Glutamatergic neuron (in vitro differentiated cells): ENCODE measurements at regions not wholly inside any gene's neighbourhood (a gene's known extent, or its start where the extent isn't known, plus 50 kb on each side); places are given as distances from the start of the nearest gene placed in this dataset.

ENCODE experiments used
- DNase-seq: peaks from one replicate; pipeline ENCODE4 v3.0.0; 2022
- H3K27ac Mint-ChIP-seq: one replicate; pipeline ENCODE4 v1.8.0; 2020; ENCODE audit warnings: mild to moderate bottlenecking, mixed read lengths, inconsistent platforms; ENCODE audit not compliant: unreplicated experiment
- H3K27me3 Mint-ChIP-seq: one replicate; pipeline ENCODE4 v1.8.0; 2020; ENCODE audit warnings: mild to moderate bottlenecking, moderate library complexity, mixed read lengths, inconsistent platforms; ENCODE audit not compliant: unreplicated experiment
- H3K36me3 Mint-ChIP-seq: one replicate; pipeline ENCODE4 v1.8.0; 2020; ENCODE audit warnings: mild to moderate bottlenecking, mixed read lengths, inconsistent platforms; ENCODE audit not compliant: unreplicated experiment
- H3K4me1 Mint-ChIP-seq: one replicate; pipeline ENCODE4 v1.8.0; 2020; ENCODE audit warnings: mild to moderate bottlenecking, low read depth, mixed read lengths, inconsistent platforms; ENCODE audit not compliant: unreplicated experiment
- H3K4me3 Mint-ChIP-seq: one replicate; pipeline ENCODE4 v1.8.0; 2020; ENCODE audit warnings: mild to moderate bottlenecking, mixed read lengths, inconsistent platforms; ENCODE audit not compliant: unreplicated experiment
- H3K9me3 Mint-ChIP-seq: one replicate; pipeline ENCODE4 v1.8.0; 2020; ENCODE audit warnings: mild to moderate bottlenecking, moderate library complexity, mixed read lengths, inconsistent platforms; ENCODE audit not compliant: unreplicated experiment
- TF ChIP-seq, protein P1 (sequence below): fragments of 200-600 bp; sonication (generic); IDR thresholded peaks from one replicate; pipeline ENCODE4 v1.5.0; 2021; ENCODE audit not compliant: partially characterized antibody, unreplicated experiment

DNA sequence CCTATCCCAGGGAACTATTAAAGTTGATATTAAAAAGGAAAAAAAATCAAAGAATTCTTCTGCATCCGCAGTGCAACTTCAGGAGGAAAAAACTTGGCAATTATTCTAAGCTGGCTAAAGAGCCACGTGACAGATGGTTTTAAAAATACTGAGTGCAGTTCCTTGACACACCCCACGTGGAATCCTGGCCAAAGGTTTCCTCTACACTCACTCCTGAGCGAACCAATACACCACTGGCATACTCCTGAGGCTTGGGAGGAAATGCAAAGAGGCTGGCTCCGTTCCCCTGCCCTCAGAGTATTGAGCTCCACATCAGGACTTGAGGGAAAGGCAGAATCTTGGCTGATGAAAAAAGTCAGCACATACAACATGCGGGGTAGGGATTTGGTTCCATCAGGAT is 133.8 kb upstream of the ATP6AP2 start:
- Mint-ChIP-seq H3K36me3 (peaks cover 4% of the 10 kb centered on the region), H3K4me3 (no peak overlapping the region), H3K4me1 (peaks cover 3% of the 10 kb centered on the region), H3K27me3 (no peaks in the 10 kb centered on the region), H3K9me3 (peaks cover 5% of the 10 kb centered on the region), H3K27ac (no peak overlapping the region)
- TF ChIP-seq, protein P1, sequence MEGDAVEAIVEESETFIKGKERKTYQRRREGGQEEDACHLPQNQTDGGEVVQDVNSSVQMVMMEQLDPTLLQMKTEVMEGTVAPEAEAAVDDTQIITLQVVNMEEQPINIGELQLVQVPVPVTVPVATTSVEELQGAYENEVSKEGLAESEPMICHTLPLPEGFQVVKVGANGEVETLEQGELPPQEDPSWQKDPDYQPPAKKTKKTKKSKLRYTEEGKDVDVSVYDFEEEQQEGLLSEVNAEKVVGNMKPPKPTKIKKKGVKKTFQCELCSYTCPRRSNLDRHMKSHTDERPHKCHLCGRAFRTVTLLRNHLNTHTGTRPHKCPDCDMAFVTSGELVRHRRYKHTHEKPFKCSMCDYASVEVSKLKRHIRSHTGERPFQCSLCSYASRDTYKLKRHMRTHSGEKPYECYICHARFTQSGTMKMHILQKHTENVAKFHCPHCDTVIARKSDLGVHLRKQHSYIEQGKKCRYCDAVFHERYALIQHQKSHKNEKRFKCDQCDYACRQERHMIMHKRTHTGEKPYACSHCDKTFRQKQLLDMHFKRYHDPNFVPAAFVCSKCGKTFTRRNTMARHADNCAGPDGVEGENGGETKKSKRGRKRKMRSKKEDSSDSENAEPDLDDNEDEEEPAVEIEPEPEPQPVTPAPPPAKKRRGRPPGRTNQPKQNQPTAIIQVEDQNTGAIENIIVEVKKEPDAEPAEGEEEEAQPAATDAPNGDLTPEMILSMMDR = no peak
- DNase-seq = no peak

GRCh38 chrX:40445691-40446090 is 135.1 kb upstream of the ATP6AP2 start:
- peaks cover 5% of the 10 kb centered on the region for H3K4me1 Mint-ChIP-seq
- H3K4me3 Mint-ChIP-seq = no peak overlapping the region
- peaks cover 2% of the 10 kb centered on the region for H3K9me3 Mint-ChIP-seq
- H3K27ac Mint-ChIP-seq = no peak overlapping the region
- TF ChIP-seq, protein P1 = no peak
- no peaks in the 10 kb centered on the region for H3K36me3 Mint-ChIP-seq
- H3K27me3 Mint-ChIP-seq = peaks cover 2% of the 10 kb centered on the region
- no peak for DNase-seq

DNA sequence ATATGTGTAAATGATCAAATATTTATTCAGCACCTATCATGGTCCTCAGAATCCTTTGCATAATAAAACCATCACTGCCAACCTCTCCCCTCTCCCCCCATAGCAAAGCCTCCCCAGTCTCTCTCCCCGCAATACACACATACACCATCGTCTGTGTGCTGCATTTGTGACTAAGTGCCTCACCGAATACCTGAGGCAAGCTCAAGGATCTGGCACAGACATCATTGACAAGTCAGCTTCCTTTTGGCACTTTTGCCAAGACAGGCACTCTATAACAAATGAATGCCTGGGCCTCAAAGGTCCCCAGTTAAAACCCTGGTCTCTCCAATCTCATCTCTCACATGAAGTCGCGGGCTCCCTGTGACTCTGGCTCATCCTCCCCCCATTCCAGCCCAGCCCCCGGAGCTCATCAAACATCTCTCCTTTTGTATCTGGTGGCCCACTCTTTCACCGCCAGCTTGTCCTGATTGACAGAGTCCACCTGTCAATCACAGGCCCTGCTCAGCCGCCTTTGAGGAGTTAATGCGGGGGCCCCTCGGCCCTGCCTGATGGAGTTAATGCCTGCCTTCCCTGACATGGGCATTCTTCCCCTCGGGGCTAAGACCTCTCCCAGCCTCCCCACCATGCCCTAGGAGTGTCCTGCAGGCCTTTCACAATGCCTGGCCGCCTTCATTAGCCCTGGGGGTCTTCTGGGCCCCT is 135.8 kb upstream of the ATP6AP2 start:
- TF ChIP-seq, protein P1 = no peak
- Mint-ChIP-seq H3K27me3 (peaks cover 3% of the 10 kb centered on the region), H3K36me3 (no peaks in the 10 kb centered on the region), H3K4me3 (no peak overlapping the region), H3K4me1 (peaks cover 4% of the 10 kb centered on the region), H3K27ac (no peak overlapping the region), H3K9me3 (peaks cover 1% of the 10 kb centered on the region)
- no peak for DNase-seq

DNA sequence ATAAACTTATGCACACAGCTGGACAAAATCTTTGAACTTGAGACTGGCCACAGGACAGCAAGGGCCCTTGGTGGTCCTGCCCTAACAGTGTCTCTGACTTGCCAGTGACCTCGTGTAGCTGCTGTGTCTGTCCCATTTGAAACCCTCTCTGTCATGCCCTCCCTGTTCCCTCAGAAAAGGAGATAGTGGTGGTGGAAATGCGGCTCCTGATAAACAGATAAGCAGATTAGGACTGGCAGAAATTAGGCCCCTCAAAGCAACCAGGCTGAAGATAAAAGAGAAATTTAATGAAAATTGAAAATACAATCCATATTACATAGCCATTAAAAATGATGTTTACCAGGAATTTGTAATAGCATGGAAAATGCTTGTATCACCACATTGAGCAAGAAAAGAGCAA is 136.6 kb upstream of the ATP6AP2 start:
- H3K27me3 Mint-ChIP-seq = peaks cover 3% of the 10 kb centered on the region
- H3K36me3 Mint-ChIP-seq = no peaks in the 10 kb centered on the region
- H3K4me3 Mint-ChIP-seq = no peak overlapping the region
- no peaks in the 10 kb centered on the region for H3K9me3 Mint-ChIP-seq
- H3K4me1 Mint-ChIP-seq = peaks cover 1% of the 10 kb centered on the region
- no peak overlapping the region for H3K27ac Mint-ChIP-seq
- TF ChIP-seq, protein P1 = no peak
- DNase-seq = no peak

GRCh38 chrX:40440866-40441265 is 139.9 kb upstream of the ATP6AP2 start:
- Mint-ChIP-seq H3K27me3 (peaks cover 3% of the 10 kb centered on the region), H3K9me3 (no peaks in the 10 kb centered on the region), H3K36me3 (no peaks in the 10 kb centered on the region), H3K27ac (no peak overlapping the region), H3K4me3 (no peak overlapping the region), H3K4me1 (peaks cover 1% of the 10 kb centered on the region)
- TF ChIP-seq, protein P1 = no peak
- DNase-seq = no peak
